ENCODE measurements at regions not wholly inside any gene's neighbourhood (a gene's known extent, or its start where the extent isn't known, plus 50 kb on each side); places are given as distances from the start of the nearest gene placed in this dataset.

DNA sequence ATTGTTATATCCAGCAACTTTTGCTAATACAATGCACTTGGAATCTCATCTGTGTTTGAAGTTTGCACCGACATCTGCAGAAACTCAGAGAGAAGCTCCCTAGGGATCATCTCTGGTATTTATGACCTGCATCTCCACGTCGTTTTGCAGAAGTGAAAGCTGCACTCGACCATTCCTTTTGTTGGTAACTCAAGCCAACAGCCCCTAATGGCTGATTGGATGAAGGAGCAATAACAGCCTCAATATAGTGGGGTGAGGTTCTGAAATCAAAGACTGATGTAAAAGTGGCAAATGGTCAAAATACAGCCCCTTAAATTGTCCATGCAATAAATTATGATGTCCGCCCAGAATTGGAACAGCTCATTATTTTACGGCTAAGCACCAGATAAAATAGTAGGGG lies 344.2 kb upstream of the KAZN start:
- no peaks in the 10 kb centered on the region for H3K9me3 ChIP-seq
- DNase-seq (no peak), ATAC-seq (no peak)
- TF ChIP-seq, protein P1, sequence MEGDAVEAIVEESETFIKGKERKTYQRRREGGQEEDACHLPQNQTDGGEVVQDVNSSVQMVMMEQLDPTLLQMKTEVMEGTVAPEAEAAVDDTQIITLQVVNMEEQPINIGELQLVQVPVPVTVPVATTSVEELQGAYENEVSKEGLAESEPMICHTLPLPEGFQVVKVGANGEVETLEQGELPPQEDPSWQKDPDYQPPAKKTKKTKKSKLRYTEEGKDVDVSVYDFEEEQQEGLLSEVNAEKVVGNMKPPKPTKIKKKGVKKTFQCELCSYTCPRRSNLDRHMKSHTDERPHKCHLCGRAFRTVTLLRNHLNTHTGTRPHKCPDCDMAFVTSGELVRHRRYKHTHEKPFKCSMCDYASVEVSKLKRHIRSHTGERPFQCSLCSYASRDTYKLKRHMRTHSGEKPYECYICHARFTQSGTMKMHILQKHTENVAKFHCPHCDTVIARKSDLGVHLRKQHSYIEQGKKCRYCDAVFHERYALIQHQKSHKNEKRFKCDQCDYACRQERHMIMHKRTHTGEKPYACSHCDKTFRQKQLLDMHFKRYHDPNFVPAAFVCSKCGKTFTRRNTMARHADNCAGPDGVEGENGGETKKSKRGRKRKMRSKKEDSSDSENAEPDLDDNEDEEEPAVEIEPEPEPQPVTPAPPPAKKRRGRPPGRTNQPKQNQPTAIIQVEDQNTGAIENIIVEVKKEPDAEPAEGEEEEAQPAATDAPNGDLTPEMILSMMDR (IDR thresholded peaks at IDR 0.05) = no peak
- no peaks in the 10 kb centered on the region for H3K27me3 ChIP-seq
- intact Hi-C loops (cut with DNase I) = no loop called here
- H3K4me3 ChIP-seq = no peak overlapping the region
- no peak overlapping the region for H3K27ac ChIP-seq
- H3K36me3 ChIP-seq = no peaks in the 10 kb centered on the region
- H3K4me1 ChIP-seq = no peaks in the 10 kb centered on the region

DNA sequence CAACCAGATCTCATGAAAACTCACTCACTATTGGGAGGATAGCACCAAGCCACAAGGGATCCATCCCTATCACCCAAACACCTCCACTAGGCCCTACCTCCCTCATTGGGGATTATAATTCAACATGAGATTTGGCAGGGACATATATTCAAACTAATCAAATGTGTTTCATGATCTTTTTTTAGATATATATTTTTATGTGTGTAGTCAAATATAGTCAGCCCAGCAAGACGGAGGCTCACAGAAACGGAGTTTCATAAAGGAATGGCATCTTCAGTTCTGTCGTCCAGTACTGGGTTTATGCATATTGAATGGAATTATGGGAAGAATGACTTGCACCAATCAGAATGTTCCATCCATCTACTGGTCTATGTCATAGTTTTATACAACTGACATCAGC lies 343.3 kb upstream of the KAZN start:
- no peak for DNase-seq
- H3K9me3 ChIP-seq = no peaks in the 10 kb centered on the region
- H3K4me3 ChIP-seq = no peak overlapping the region
- no peak for ATAC-seq
- no peak overlapping the region for H3K27ac ChIP-seq
- H3K4me1 ChIP-seq = no peaks in the 10 kb centered on the region
- TF ChIP-seq, protein P1 (IDR thresholded peaks at IDR 0.05) = no peak
- H3K27me3 ChIP-seq = no peaks in the 10 kb centered on the region
- intact Hi-C loops (cut with DNase I) = no loop called here
- H3K36me3 ChIP-seq = no peaks in the 10 kb centered on the region

DNA sequence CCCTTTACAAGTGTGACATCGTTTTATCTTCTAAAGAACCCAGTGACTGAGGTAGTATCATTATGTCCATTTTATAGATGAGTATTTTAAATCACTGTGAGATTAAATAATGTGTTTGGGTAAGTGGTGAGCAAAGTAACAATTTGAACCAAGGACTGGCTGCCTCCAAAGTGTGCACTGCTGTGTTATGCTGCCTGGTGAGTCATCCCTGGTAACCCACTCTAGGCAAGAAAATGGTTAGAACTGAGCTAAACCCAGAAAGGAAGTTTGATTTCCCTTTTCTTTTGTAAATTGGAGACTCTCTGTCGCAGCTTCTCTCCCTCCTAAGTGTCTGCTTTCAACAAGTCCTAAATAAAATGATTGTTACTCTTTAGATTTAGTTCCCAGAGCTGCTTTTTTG lies 342.8 kb upstream of the KAZN start:
- intact Hi-C loops (cut with DNase I) = no loop called here
- TF ChIP-seq, protein P1 (IDR thresholded peaks at IDR 0.05) = no peak

DNA sequence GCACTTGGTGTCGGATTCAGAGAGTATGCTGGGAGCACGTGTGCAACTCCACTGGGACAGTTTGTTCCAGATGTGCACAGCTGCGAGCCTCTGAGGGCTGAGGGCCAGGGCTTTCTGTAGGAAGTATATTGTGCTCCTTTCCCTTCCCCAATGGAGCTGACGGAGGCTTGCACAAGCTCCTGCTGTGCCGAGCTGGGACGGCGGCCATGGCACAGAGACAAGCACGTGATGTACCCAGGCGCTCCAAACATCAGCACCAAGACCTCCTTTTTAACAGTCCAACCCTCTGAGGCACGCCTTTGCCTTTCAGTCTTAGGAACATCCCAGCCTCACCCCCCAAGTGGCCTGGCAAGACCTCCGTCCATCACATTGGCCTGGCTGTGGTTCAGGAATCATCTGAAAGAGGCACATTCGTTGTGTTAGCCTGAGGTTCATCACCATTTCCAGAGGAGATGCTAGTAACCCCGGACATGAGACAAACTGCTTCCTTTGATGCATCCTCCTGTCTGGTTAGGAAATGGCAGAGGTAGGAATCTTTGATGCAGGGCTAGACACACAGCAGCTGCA lies 339.2 kb upstream of the KAZN start:
- H3K9me3 ChIP-seq = no peaks in the 10 kb centered on the region
- TF ChIP-seq, protein P1 (IDR thresholded peaks at IDR 0.05) = no peak
- intact Hi-C loops (cut with DNase I) = no loop called here
- DNase-seq = peak; percentile 74
- no peaks in the 10 kb centered on the region for H3K4me1 ChIP-seq
- H3K27me3 ChIP-seq = no peaks in the 10 kb centered on the region
- no peaks in the 10 kb centered on the region for H3K36me3 ChIP-seq
- H3K27ac ChIP-seq = peak overlapping the region; percentile 36
- ATAC-seq = peak; percentile 81
- H3K4me3 ChIP-seq = no peak overlapping the region

More for the DNA sequence above, 342.8 kb upstream of the KAZN start:
- Histone ChIP-seq H3K4me1 (no peaks in the 10 kb centered on the region), H3K36me3 (no peaks in the 10 kb centered on the region), H3K27ac (no peak overlapping the region), H3K4me3 (no peak overlapping the region), H3K27me3 (no peaks in the 10 kb centered on the region), H3K9me3 (no peaks in the 10 kb centered on the region)
- ATAC-seq = no peak
- DNase-seq = no peak

DNA sequence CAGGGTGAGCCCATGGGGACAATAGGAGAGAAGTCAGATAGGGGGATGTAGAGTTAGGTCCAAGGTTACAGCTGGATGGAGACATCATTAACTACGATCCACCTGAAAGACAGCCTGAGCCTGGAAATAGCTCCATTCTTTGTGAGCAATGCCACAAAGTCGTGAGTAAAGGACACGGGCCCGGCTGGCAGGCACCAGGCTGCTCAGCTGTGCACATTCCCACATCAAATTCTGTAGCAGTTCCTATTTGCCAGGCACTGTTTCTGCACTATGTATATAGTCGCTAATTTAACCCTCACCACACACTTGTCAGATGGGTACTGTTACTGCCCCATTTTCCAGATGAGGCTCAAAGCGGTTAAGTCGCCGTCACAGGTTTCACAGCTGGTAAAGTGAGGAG lies 338.0 kb upstream of the KAZN start:
- no peak overlapping the region for H3K4me3 ChIP-seq
- no peaks in the 10 kb centered on the region for H3K36me3 ChIP-seq
- no peaks in the 10 kb centered on the region for H3K4me1 ChIP-seq
- intact Hi-C loops (cut with DNase I) = no loop called here
- no peaks in the 10 kb centered on the region for H3K27me3 ChIP-seq
- TF ChIP-seq, protein P1 (IDR thresholded peaks at IDR 0.05) = no peak
- ATAC-seq (no peak), DNase-seq (no peak)
- H3K9me3 ChIP-seq = no peaks in the 10 kb centered on the region
- H3K27ac ChIP-seq = peak overlapping the region; percentile 36

DNA sequence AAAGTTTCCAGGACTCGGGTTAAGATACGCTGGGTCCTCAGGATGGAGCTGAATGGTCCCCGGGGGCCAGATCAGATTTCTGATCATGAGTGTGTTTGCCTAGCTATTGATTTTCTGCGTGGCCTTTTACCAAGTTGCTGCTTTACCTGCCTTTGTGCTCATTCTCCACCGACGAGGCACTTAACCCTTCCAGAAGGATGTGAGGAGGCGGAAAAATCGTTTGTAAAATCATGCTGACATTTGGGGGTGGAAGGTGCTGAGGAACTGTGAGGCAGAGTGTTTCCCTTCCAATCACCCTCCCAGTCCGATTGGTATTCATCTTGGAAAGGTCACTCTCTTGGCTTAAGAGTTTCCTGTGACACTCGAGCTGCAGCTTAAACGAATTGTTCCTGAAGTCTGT lies 337.1 kb upstream of the KAZN start:
- Histone ChIP-seq H3K4me1 (no peaks in the 10 kb centered on the region), H3K27ac (no peak overlapping the region), H3K27me3 (no peaks in the 10 kb centered on the region), H3K36me3 (no peaks in the 10 kb centered on the region), H3K9me3 (no peaks in the 10 kb centered on the region), H3K4me3 (no peak overlapping the region)
- ATAC-seq = no peak
- intact Hi-C loops (cut with DNase I) = no loop called here
- no peak for DNase-seq
- TF ChIP-seq, protein P1 (IDR thresholded peaks at IDR 0.05) = no peak

Data from upper lobe of right lung (tissue), 1 donor.